HG02798 (cell line): ENCODE measurements at regions not wholly inside any gene's neighbourhood (a gene's known extent, or its start where the extent isn't known, plus 50 kb on each side); places are given as distances from the start of the nearest gene placed in this dataset.
"Not testable (repeated sequence)": the region's sequence is repeated elsewhere in the genome, so short reads cannot be mapped to it uniquely, and the experiment has no call there.

Experiments
- ATAC-seq: cut with Tn5 transposase; IDR thresholded peaks from one replicate; pipeline ENCODE4 v1.9.1; 2021; ENCODE audit warnings: mild to moderate bottlenecking; ENCODE audit not compliant: unreplicated experiment, poor library complexity

DNA sequence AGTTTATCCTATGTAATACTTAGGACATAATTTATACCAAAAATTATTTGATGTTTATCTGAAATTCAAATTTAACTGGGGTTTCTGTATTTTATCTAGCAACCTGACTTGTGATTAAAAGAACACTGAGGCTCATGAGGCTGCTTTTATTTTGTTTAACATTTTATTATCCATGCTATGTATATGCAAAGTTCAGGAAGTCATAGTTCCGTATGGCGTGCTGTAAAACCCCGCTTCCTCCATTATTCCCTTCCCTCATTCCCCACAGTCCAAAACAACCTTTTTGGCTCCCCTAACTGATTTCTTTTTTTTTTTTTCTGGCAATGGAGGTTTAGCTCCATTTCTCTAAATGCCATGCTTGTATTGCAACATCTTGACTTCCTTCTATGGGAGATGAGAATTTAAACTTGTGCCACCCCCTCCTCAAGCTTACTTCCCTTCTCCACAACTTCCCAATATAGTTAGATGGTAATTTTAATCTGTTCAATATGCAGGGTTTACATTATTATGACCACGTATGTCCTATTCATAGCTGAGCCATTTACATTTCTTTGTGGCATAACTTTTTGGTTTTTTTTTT, 138.0 kb upstream of the DNAH14 start:
- ATAC-seq, result no peak

DNA sequence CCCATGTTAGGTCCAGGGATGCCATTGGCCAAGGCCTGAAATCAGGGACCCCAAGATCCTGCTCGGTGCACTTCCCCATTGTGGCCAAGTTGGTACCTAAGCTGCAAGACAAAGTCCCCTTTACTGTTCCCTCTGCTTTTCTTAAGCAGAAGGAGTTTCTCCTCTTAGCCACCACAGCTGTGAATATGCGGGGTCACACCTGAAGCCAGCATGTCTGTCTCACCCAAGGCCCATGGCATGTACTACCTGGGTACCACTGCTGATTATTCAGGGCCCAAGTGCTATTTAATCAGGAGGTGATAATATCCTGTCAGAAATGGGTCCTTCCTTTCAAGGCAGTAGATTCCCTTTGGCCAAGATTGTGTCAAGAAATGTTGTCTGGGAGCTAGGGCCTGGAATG, 133.9 kb upstream of the DNAH14 start:
- no peak for ATAC-seq

DNA sequence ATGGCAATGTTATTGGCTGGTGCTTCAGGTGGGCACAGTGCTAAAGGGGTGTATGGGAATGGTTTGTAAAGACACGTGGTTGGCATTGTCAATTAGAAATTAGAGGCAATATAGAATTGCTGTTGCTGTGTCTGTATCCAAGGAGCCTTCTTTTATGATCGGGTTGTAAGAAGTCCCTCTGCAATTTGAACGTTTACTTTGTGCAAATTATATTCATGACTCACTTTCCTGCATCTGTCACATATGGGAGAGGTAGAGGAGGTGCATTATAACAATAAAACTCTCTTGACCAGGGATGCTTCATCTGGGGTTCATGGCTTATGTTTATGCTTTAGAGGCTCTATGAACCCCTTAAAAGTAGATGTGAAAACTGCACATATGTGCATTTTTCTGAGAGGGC, 130.4 kb upstream of the DNAH14 start:
- ATAC-seq, result no peak

DNA sequence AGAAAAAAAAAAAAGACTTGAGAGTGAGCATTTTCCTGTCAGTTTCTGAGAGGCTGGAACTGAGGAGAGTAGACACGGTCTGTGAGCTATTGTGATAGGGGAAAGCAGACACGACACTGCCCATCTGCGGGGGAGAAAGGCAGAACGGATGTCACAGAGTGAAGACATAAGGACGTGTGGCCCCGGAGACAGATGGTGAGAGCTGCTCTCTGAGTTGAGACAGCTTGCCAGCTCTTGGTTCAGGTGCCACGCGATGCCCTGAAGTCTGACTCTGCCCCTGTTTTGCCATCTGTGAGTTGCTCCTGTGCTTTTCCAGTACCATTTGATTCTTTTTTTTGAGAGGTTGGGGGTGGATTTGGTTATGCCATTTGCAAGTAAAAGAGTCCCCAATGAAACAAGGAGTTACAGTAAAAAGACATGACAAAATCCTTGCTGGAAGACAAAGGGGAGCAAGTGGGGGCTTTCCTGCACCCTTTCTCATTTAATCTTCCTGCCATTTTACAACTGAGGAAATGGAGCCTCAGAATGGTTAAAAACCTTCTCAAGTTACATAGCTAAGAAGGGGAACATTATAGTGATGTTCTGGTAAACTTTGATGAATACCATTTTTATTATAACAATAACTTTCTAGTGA, 128.9 kb upstream of the DNAH14 start:
- ATAC-seq, result no peak

DNA sequence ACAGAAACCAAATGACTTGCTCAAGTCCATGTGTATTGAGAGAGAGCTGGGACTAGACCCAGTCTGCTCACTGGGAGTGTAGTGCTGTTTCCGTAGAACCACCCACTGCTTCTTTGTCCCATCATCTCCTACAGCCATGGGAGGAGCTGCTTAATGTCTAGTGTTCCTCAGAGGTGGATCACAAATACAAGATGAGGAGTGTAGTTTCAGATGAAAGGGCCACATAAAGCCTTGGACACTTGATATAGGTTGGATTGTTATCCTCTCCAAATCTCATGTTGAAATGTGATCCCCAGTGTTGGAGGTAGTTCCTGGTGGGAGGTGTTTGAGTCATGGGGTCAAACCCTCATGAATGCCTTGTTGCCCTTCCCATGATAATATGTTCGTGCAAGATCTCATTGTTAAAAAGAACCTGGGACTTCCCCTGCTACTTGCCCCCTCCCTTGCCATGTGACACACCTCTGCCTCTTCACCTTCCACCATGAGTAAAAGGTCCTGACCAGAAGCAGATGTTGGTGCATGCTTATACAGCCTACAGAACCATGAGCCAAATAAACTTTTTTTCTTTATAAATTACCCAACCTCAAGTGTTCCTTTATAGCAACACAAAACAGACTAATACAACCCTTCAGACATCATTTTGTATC, 127.5 kb upstream of the DNAH14 start:
- no peak for ATAC-seq

DNA sequence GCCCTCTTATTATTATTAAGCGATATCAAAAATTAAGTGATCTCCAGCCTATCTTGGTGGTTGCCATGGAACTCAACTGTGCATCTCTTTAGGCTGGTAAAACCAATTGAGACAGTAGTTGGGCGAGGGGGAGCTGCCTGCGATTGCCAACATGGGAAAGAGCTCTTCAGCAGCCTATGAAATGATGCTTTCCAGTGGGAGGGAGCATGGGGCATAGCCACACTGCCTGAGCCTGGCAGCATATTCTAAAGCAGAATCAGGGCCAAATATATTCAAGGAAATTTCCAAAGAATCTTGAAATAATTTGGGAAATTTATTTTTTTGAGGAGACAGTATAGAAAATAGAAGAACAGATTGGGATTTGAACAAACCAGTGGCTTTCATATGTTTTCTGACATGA, 126.9 kb upstream of the DNAH14 start:
- ATAC-seq, result no peak

DNA sequence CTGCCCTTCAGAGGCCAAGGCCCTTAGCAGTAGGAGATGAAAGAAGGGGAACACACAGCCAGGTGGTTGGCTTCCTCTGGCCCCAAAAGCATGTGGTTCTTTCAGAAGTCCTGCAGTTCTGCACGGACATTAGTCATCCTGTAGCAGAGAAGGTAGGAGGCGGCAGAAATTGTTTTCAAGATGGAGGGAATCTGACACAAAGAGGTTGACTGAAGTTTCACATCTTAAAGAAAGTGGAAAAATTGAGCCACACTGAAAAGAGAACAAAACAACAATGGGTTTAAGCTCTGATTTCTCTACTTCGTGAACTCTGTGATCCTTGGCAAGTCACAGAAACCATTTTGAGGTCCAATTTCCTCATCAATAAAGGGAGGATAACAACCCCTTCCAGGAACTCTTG, 125.3 kb upstream of the DNAH14 start:
- peak; percentile 45 for ATAC-seq

DNA sequence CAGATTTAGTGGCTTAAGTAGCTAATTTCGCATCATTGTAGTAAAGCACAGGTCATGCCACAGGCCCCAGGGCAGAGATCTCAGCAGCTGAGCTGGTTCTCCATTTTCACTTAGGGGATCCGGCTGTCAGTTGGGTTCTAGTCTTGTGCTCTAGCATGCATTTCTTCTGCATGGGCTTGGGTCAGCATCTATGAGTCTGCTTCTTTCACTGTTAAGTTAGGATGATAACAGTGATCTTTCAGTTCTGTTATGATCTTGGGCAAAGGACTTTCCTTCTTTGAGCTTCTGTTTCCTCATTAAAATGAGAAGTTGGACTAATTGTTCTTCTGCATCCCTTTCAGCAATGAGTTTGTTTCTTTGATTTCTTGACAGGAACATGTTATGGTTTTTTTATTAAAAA, 123.6 kb upstream of the DNAH14 start:
- ATAC-seq, result no peak

DNA sequence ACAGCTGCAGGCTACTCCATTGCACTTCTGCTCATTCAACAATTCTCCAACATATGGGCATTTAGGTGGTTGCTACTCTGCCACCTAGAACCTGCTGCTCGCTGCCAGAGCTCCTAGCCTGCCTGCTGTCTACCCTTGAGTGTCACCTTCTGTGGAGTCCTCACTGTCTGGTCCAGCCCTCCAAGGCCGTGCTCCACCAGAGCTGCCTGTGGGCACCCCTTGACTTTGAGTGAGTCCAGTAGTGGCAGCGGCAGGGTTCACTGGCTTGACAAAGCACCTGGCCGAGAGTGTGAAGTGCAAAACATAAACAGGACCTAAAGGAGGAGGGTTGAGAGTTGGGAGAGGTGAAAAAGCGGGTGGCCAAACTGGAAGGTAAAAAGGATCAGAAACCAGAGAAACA, 120.3 kb upstream of the DNAH14 start:
- no peak for ATAC-seq

DNA sequence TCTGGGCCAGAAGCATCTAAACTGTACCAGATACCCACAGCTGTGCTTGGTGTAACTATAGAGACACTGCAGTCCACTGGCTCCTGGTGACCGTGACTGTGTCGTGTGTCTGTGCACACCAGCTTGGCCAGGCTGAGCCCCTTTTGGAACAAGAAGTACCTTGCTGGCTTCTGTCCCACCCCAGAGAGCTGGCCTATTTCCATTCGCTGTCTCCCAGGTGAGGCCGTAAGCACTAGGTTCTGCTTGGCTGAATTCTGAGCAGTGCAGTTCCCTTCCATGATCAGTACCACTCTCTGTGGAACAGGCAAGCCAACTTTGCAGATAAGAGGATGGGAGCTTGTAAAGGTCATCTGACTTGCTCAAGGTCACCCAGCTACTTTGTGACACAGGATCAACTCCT, 119.9 kb upstream of the DNAH14 start:
- no peak for ATAC-seq

DNA sequence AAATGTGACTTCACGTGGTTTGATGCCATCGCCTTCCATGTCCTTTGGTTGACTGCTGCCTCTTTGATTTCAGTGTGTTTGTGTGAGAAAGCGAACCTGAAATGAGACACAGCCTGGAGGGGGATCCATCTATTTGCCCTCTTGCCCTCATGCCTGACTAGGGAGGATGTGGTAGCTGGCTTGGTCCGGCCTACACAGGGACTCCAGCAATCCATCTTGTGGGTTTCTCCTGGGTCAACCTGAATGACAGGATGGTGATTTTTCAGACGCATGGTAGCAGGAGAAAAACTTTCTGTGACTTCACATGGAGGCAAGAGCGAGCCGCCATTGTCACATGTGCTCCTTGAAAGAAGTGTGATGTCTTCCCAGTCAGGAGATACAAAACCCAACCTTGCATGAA, 117.9 kb upstream of the DNAH14 start:
- no peak for ATAC-seq

DNA sequence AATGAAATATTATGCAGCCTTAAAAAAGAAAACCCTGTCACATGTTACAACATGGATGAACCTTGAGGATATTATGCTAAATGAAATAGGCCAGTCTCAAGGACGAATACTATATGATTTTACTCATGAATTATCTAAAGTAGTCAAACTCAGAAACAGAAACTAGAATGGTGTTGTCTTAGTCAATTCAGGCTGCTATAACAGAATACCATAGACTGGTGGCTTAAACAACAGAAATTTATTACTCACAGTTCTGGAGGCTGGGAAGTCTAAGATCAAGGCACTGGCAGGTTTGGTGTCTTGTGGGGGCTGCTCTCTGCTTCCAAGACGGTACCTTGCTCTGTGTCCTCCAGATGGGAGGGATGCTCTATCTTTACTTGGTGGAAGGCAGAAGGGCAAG, 113.8 kb upstream of the DNAH14 start:
- ATAC-seq, result peak; percentile 45

DNA sequence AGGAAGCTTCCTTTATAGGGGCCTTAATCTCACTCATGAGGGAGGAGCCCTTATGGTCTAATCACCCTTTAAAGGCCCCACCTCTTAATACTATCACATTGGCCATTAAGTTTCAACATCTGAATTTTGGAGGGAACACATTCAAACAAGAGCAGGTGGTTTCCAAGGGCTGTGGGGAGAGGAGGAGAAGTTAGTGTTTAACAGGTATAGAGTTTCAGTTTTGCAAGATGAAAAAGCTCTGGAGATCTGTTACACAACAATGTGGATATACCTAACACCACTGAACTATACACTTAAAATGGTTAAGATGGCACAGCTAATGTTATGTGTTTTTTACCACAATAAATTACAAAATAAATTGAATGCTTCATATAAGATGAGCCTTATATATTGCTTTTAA, 113.4 kb upstream of the DNAH14 start:
- ATAC-seq, result peak; percentile 25

DNA sequence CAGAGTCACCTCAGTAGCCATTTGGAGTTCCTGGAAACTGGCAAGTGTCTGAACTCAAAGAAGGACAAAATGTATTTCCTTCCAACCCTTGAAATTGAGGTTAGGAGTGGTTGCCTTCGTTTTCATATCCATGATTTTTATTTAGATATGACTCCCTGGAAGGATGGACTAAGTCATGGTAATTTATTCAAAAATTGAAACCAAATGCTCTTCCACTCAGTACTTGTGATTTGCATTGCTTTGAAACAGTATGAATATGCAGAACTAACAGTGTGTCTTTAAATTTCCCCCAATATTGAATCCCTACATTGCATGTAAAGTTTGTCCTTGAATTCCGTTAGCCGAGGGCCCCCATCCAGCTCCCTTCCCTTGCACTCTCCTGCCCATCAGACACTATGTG, 112.1 kb upstream of the DNAH14 start:
- no peak for ATAC-seq

DNA sequence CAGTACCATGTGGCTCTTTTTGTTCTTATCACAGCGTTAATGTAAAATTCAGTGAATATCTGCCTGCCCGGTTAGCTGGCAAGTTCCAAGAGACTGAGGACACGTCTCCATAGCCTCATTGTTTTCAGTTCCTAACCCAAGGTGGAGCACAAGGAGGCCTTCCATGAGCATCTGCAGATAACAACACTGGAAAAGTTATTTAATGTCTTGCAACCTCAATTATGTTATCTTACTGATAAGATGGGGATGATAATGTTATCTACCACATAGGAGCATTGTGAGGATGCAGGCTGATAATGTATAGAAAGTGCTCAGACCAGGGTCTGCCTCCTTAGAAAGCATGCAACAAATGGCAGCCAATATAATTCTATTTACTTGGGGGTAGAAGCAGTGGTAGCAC, 109.6 kb upstream of the DNAH14 start:
- ATAC-seq, result no peak

DNA sequence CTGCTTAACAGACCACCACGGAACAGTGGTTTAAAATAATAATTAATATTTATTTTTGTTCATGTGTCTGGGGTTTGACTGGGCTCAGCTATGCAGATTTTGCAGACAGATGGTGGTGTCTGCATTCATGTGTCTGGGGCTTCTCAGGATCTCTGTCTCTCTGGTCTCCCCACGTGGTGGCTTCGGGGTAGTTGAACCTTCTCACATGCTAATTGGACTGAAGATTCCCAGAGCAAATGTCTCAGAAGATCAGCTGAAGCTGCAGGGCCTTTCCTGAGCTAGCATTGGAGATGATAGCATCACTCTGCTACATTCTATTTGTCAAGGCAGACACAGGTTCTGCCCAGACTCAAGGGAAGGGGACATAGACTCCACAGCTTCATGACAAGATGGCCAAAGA, 109.1 kb upstream of the DNAH14 start:
- ATAC-seq, result no peak

DNA sequence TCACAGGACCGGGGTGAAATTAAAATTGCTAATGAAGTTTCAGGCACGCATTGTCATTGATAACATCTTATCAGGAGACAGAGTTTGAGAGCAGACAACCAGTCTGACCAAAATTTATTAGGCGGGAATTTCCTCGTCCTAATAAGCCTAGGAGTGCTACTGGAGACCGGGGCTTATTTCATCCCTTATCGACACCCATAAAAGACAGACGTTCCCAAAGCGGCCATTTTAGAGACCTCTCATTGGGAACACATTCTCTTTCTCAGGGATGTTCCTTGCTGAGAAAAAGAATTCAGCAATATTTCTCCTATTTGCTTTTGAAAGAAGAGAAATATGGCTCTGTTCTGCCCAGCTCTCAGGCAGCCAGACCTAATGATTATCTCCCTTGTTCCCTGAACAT, 107.7 kb upstream of the DNAH14 start:
- ATAC-seq, result not testable (repeated sequence)

DNA sequence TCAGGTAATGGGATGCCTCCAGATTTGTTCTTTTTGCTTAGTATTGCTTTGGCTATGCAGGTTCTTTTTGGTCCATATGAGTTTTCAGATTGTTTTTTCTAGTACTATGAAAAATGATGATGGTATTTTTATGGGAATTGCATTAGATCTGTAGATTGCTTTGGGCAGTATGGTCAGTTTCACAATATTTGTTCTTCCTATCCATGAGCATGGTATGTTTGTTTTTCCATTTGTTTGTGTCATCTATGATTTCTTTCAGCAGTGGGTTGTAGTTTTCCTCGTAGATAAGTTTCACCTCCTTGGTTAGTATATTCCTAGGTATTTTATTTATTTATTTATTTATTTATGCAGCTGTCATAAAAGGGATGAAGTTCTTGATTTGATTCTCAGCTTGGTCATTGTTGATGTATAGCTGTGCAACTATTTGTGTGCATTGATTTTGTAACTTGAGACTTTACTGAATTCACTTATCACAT, 103.9 kb upstream of the DNAH14 start:
- ATAC-seq, result no peak

DNA sequence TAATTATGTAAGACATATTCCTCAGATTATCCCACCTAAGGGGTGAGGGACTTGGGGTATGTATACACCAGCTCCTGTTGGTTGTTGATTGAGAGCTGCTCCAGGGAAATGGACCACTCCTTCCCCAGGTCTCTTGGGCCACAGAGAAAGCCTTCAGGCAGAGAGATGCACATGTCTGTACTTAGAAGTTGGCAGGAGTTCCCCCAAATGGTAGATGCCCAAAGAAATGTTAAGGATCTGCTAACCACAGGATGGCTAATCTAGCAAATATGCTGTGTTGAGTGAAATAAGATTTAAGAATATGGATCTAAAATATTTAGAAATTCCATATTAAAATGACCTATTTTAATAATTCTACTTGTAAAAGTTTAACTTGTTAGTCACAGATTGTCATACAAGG, 100.8 kb upstream of the DNAH14 start:
- no peak for ATAC-seq

DNA sequence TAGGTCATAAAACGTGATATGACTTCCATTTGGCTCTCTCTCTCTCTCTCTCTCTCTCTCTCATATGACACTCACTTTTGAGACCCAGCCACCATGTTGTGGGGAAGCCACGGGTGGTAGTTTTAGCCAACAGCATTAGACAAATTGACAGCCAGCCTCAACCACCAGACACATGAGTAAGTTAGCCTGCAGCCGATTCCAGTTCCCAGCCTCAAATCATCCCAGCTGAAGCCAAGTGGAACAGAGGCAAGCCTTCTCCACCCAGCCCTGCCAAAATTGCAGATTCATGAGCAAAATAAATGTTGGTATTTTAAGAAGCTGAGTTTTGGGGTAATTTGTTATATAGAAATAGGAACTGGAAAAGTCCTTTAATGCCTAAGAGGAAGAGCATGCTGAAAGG, 98.0 kb upstream of the DNAH14 start:
- ATAC-seq, result no peak

DNA sequence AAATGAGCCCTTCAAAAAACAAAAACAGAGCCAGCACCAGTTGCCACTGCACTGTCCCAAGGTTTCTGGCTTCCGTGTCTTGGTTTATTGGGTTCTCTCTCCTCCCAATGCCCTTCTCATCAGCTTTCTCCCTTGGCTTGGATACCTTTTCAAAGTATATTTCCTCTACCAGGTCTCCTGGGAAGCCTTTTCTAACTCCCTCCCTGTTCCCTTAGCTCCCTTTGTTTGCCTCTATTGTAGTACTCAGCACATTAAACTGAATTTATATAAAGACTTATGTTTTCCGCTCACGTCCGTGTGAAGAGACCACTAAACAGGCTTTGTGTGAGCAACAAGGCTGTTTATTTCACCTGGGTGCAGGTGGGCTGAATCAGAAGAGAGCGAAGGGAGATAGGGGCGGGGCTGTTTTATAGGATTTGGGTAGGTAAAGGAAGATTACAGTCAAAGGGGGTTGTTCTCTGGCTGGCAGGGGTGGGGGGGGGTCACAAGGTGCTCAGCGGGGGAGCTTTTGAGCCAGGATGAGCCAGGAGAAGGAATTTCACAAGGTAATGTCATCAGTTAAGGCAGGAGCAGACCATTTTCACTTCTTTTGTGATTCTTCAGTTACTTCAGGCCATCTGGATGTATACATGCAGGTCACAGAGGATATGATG, 89.7 kb upstream of the DNAH14 start:
- ATAC-seq, result not testable (repeated sequence)
